ENCODE measurements at regions not wholly inside any gene's neighbourhood (a gene's known extent, or its start where the extent isn't known, plus 50 kb on each side); places are given as distances from the start of the nearest gene placed in this dataset.

DNA sequence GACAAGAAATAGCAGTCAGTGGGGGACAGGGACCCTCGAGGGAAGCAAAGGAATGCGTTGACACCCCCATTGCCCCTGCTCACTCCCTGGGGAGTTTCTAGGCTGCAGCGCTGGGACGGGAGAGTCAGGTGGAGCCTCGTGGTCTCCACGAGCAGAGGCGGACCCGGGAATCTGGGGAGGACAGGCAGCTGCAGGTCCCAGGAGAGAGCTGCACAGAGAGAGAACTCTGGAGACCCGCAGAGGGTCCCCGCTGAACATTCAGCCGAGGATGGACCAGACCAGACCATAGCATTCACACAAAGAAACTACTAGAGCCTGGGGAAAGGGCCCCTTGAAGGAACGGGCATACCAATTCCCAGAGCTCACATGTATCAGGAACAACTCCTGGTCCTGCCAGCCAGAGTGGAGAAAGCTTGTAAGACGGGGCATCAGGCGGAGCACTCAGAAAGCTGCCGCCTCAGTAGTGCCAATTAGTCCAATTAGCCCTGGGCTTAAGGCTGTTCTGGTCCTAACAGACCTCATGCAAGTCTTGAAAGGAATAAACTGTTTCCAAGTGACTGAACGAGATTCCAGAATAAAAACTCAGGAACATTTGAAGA is 966.7 kb upstream of the ZNF722 start:
- DNase-seq (ENCODE audit: low spot score) (no peak), ATAC-seq (no peak)
- POLR2A ChIA-PET, result no interaction called here
- Mint-ChIP-seq H3K36me3 (peaks cover 69% of the 10 kb centered on the region), H3K27me3 (ENCODE audit: low read depth) (peaks cover 8% of the 10 kb centered on the region), H3K27ac (no peak overlapping the region), H3K4me1 (no peaks in the 10 kb centered on the region), H3K4me3 (no peak overlapping the region), H3K9me3 (peaks cover 60% of the 10 kb centered on the region)
- TF ChIP-seq NR3C1 (CRISPR knock-in tag; conservative IDR thresholded peaks at IDR 0.05; ENCODE audit: low read depth), result no peak
- no peak for TF ChIP-seq SMAD3 (CRISPR knock-in tag; IDR thresholded peaks at IDR 0.05; ENCODE audit: borderline replicate concordance)
- CTCF ChIA-PET, result no interaction called here

DNA sequence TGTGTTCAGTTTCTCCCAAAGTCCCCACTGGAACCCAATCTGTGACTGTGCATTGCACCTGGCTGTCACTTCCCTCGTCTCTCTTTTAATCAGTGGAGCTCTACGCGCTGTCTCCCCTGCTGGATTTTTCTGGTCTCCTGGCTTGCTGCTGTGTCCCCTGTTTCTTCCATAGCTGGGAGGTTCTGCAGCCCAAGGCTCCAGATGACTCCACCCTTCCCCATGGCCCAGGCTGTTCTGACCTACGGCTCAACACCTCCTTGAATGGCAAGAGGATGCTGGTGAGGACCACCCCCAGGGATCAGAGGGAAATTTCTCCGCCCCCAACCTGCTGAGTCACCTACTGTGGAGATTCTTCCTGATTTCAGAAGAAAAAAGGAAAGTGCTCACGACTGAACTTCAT is 961.4 kb upstream of the ZNF722 start:
- H3K9me3 Mint-ChIP-seq, result peaks cover 68% of the 10 kb centered on the region
- ChIA-PET POLR2A (no interaction called here), CTCF (no interaction called here)
- H3K4me3 Mint-ChIP-seq, result no peak overlapping the region
- no peak for ATAC-seq
- TF ChIP-seq ZNF423 (CRISPR knock-in tag; IDR thresholded peaks at IDR 0.05) (no peak), ELF4 (CRISPR knock-in tag; IDR thresholded peaks at IDR 0.05; ENCODE audit: low read depth) (no peak), NR1H2 (CRISPR knock-in tag; IDR thresholded peaks at IDR 0.05) (no peak), ZNF121 (CRISPR knock-in tag; IDR thresholded peaks at IDR 0.05) (no peak), FOXP1 (CRISPR knock-in tag; IDR thresholded peaks at IDR 0.05; ENCODE audit: borderline replicate concordance) (no peak)
- TF ChIP-seq, protein P1, sequence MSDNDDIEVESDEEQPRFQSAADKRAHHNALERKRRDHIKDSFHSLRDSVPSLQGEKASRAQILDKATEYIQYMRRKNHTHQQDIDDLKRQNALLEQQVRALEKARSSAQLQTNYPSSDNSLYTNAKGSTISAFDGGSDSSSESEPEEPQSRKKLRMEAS (CRISPR knock-in tag; IDR thresholded peaks at IDR 0.05), result no peak
- TF ChIP-seq, protein P2, sequence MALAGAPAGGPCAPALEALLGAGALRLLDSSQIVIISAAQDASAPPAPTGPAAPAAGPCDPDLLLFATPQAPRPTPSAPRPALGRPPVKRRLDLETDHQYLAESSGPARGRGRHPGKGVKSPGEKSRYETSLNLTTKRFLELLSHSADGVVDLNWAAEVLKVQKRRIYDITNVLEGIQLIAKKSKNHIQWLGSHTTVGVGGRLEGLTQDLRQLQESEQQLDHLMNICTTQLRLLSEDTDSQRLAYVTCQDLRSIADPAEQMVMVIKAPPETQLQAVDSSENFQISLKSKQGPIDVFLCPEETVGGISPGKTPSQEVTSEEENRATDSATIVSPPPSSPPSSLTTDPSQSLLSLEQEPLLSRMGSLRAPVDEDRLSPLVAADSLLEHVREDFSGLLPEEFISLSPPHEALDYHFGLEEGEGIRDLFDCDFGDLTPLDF (CRISPR knock-in tag; IDR thresholded peaks at IDR 0.05), result no peak
- TF ChIP-seq, protein P3, sequence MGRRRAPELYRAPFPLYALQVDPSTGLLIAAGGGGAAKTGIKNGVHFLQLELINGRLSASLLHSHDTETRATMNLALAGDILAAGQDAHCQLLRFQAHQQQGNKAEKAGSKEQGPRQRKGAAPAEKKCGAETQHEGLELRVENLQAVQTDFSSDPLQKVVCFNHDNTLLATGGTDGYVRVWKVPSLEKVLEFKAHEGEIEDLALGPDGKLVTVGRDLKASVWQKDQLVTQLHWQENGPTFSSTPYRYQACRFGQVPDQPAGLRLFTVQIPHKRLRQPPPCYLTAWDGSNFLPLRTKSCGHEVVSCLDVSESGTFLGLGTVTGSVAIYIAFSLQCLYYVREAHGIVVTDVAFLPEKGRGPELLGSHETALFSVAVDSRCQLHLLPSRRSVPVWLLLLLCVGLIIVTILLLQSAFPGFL (CRISPR knock-in tag; IDR thresholded peaks at IDR 0.05; ENCODE audit: borderline replicate concordance), result no peak
- TF ChIP-seq, protein P4, sequence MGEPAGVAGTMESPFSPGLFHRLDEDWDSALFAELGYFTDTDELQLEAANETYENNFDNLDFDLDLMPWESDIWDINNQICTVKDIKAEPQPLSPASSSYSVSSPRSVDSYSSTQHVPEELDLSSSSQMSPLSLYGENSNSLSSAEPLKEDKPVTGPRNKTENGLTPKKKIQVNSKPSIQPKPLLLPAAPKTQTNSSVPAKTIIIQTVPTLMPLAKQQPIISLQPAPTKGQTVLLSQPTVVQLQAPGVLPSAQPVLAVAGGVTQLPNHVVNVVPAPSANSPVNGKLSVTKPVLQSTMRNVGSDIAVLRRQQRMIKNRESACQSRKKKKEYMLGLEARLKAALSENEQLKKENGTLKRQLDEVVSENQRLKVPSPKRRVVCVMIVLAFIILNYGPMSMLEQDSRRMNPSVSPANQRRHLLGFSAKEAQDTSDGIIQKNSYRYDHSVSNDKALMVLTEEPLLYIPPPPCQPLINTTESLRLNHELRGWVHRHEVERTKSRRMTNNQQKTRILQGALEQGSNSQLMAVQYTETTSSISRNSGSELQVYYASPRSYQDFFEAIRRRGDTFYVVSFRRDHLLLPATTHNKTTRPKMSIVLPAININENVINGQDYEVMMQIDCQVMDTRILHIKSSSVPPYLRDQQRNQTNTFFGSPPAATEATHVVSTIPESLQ (CRISPR knock-in tag; IDR thresholded peaks at IDR 0.05), result no peak
- no peak for DNase-seq (ENCODE audit: low spot score)
- H3K27me3 Mint-ChIP-seq (ENCODE audit: low read depth), result peaks cover 19% of the 10 kb centered on the region
- H3K27ac Mint-ChIP-seq, result no peak overlapping the region
- H3K4me1 Mint-ChIP-seq, result no peaks in the 10 kb centered on the region
- H3K36me3 Mint-ChIP-seq, result peaks cover 74% of the 10 kb centered on the region

DNA sequence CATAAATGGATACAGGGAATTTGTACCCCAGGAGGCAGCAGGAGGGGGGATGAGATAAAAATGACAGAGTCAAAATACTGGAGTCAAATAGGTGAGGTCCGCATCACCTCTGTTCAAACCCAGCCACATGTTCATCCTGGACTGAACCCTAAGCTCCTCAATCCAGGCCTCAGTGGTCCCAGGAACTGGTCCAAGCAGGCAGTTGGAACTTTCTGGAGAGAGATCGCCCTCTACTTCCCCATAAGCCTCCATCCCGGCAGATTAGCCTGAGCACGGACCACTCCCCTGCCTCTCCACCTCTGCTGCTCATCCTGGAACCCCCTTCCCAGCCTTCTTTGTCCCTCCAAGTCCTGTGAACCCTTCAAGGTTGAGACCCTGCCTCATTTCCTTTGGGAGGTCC is 959.7 kb upstream of the ZNF722 start:
- ATAC-seq (no peak), DNase-seq (ENCODE audit: low spot score) (no peak)
- no peak overlapping the region for H3K4me3 Mint-ChIP-seq
- peaks cover 81% of the 10 kb centered on the region for H3K9me3 Mint-ChIP-seq
- peaks cover 24% of the 10 kb centered on the region for H3K27me3 Mint-ChIP-seq (ENCODE audit: low read depth)
- ChIA-PET POLR2A (no interaction called here), CTCF (no interaction called here)
- TF ChIP-seq, protein P5, sequence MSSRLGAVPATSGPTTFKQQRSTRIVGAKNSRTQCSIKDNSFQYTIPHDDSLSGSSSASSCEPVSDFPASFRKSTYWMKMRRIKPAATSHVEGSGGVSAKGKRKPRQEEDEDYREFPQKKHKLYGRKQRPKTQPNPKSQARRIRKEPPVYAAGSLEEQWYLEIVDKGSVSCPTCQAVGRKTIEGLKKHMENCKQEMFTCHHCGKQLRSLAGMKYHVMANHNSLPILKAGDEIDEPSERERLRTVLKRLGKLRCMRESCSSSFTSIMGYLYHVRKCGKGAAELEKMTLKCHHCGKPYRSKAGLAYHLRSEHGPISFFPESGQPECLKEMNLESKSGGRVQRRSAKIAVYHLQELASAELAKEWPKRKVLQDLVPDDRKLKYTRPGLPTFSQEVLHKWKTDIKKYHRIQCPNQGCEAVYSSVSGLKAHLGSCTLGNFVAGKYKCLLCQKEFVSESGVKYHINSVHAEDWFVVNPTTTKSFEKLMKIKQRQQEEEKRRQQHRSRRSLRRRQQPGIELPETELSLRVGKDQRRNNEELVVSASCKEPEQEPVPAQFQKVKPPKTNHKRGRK (CRISPR knock-in tag; IDR thresholded peaks at IDR 0.05; ENCODE audit: borderline replicate concordance), result no peak
- no peak for TF ChIP-seq CBFB (CRISPR knock-in tag; IDR thresholded peaks at IDR 0.05; ENCODE audit: low read depth)
- no peak for TF ChIP-seq NR3C1 (CRISPR knock-in tag; conservative IDR thresholded peaks at IDR 0.05; ENCODE audit: low read depth)
- no peak overlapping the region for H3K27ac Mint-ChIP-seq
- H3K36me3 Mint-ChIP-seq, result peaks cover 73% of the 10 kb centered on the region
- H3K4me1 Mint-ChIP-seq, result no peaks in the 10 kb centered on the region

DNA sequence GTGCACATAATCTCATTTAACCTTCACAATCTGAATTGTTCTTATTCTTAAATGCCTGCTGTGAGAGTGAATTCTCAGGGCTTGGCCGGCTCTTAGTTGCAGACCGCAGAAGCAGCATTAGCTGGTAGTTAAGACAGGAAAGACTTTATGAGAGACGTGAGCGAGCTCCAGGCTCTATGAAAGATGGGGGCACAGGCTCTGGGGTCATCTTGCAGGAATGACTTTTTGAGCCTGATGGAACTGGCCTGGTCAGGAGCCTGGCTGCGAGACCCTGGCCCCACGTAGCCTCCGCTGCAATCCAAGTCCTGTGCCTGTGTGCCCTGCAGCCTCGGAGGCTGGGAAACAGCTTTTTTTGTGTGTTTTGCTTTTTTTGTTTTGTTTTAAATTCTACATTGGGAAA is 958.8 kb upstream of the ZNF722 start:
- Mint-ChIP-seq H3K9me3 (peaks cover 75% of the 10 kb centered on the region), H3K4me1 (no peaks in the 10 kb centered on the region), H3K27me3 (ENCODE audit: low read depth) (peaks cover 24% of the 10 kb centered on the region), H3K4me3 (no peak overlapping the region), H3K27ac (no peak overlapping the region), H3K36me3 (peaks cover 70% of the 10 kb centered on the region)
- CTCF ChIA-PET, result no interaction called here
- DNase-seq (ENCODE audit: low spot score) (no peak), ATAC-seq (no peak)
- POLR2A ChIA-PET, result no interaction called here
- TF ChIP-seq, protein P6, sequence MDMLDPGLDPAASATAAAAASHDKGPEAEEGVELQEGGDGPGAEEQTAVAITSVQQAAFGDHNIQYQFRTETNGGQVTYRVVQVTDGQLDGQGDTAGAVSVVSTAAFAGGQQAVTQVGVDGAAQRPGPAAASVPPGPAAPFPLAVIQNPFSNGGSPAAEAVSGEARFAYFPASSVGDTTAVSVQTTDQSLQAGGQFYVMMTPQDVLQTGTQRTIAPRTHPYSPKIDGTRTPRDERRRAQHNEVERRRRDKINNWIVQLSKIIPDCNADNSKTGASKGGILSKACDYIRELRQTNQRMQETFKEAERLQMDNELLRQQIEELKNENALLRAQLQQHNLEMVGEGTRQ (CRISPR knock-in tag; IDR thresholded peaks at IDR 0.05), result no peak
- TF ChIP-seq, protein P7, sequence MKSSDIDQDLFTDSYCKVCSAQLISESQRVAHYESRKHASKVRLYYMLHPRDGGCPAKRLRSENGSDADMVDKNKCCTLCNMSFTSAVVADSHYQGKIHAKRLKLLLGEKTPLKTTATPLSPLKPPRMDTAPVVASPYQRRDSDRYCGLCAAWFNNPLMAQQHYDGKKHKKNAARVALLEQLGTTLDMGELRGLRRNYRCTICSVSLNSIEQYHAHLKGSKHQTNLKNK (CRISPR knock-in tag; IDR thresholded peaks at IDR 0.05), result no peak
- TF ChIP-seq, protein P8, sequence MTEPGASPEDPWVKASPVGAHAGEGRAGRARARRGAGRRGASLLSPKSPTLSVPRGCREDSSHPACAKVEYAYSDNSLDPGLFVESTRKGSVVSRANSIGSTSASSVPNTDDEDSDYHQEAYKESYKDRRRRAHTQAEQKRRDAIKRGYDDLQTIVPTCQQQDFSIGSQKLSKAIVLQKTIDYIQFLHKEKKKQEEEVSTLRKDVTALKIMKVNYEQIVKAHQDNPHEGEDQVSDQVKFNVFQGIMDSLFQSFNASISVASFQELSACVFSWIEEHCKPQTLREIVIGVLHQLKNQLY (CRISPR knock-in tag; IDR thresholded peaks at IDR 0.05), result no peak
- TF ChIP-seq, protein P9, sequence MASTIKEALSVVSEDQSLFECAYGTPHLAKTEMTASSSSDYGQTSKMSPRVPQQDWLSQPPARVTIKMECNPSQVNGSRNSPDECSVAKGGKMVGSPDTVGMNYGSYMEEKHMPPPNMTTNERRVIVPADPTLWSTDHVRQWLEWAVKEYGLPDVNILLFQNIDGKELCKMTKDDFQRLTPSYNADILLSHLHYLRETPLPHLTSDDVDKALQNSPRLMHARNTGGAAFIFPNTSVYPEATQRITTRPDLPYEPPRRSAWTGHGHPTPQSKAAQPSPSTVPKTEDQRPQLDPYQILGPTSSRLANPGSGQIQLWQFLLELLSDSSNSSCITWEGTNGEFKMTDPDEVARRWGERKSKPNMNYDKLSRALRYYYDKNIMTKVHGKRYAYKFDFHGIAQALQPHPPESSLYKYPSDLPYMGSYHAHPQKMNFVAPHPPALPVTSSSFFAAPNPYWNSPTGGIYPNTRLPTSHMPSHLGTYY (CRISPR knock-in tag; IDR thresholded peaks at IDR 0.05), result no peak
- no peak for TF ChIP-seq KAT7 (CRISPR knock-in tag; IDR thresholded peaks at IDR 0.05; ENCODE audit: borderline replicate concordance)

Data from WTC11 (cell line).